T-cell (primary cell): ENCODE measurements at regions not wholly inside any gene's neighbourhood (a gene's known extent, or its start where the extent isn't known, plus 50 kb on each side); places are given as distances from the start of the nearest gene placed in this dataset.

Source experiments
- ATAC-seq, 4 experiments: fragments of 200-7000 bp in 3 of 4; fragments of 150-1000 bp in 1 of 4; cut with Tn5 transposase; replicated peaks in 1 of 4; 1 replicate in 3 of 4; 2 replicates in 1 of 4; pipeline ENCODE4 v1.10.0; 2021; ENCODE audit warnings: moderate library complexity in 3 of 4, mild to moderate bottlenecking in 2 of 4, moderate number of reproducible peaks in 1 of 4
- CTCF ChIA-PET, 2 donors: fragments of 300-600 bp; sonication (Branson Sonifier 250); formaldehyde crosslinking; loops; one replicate each; lab custom pipeline; 2022; ENCODE audit warnings: antibody characterized with exemption in 2 of 2; lab: Charles Lee
- POLR2A ChIA-PET, 2 donors: fragments of 300-600 bp; sonication (Branson Sonifier 250); formaldehyde crosslinking; loops; one replicate each; lab custom pipeline; 2022; ENCODE audit warnings: antibody characterized with exemption in 2 of 2; lab: Charles Lee
- DNase-seq, 35 experiments: peaks; one replicate each; pipeline versions ENCODE4 v3.0.0 to v3.0.0-alpha.2; 2013 to 2023
- H3K27ac ChIP-seq: one replicate; pipeline ENCODE4 v1.5.1; 2013; ENCODE audit warnings: low read length
- H3K27me3 ChIP-seq, 2 experiments: replicated peaks in 1 of 2; 1 replicate in 1 of 2; 2 replicates in 1 of 2; pipeline versions ENCODE4 v1.6.1 to v1.7.0; 2013; ENCODE audit warnings: low read length in 1 of 2, mixed read lengths in 1 of 2; ENCODE audit not compliant: control insufficient read depth in 2 of 2, insufficient read depth in 2 of 2; ENCODE audit errors: extremely low read depth in 1 of 2
- H3K36me3 ChIP-seq, 2 donors: 1 replicate in 1 of 2; 2 replicates in 1 of 2; pipeline versions ENCODE4 v1.6.1 to v1.7.0; 2013; ENCODE audit warnings: low read length in 1 of 2; ENCODE audit not compliant: control insufficient read depth in 2 of 2, insufficient read depth in 1 of 2; ENCODE audit errors: extremely low read depth in 1 of 2
- H3K4me1 ChIP-seq, 2 experiments: 1 replicate in 1 of 2; 2 replicates in 1 of 2; pipeline versions ENCODE4 v1.6.1 to v1.7.0; 2013; ENCODE audit warnings: low read length in 2 of 2, mixed read lengths in 1 of 2; ENCODE audit not compliant: insufficient read depth in 2 of 2, control insufficient read depth in 1 of 2; ENCODE audit errors: extremely low read depth in 1 of 2
- H3K4me3 ChIP-seq, 2 donors: 1 replicate in 1 of 2; 2 replicates in 1 of 2; pipeline versions ENCODE4 v1.5.1 to v1.7.0; 2013; ENCODE audit warnings: mild to moderate bottlenecking in 2 of 2, low read length in 1 of 2, moderate library complexity in 1 of 2; ENCODE audit not compliant: control insufficient read depth in 1 of 2; ENCODE audit errors: extremely low read depth in 1 of 2
- H3K9me3 ChIP-seq: 2 replicates; pipeline ENCODE4 v1.7.0; 2013
- H3K27ac Mint-ChIP-seq, 2 donors: one replicate each; pipeline ENCODE4 v1.8.0; 2020 to 2021; ENCODE audit warnings: mild to moderate bottlenecking in 2 of 2, mixed read lengths in 2 of 2
- H3K27me3 Mint-ChIP-seq, 2 donors: one replicate each; pipeline ENCODE4 v1.8.0; 2021 to 2022; ENCODE audit warnings: mixed read lengths in 2 of 2
- H3K36me3 Mint-ChIP-seq: one replicate; pipeline ENCODE4 v1.8.0; 2021; ENCODE audit warnings: mixed read lengths
- H3K4me1 Mint-ChIP-seq, 3 donors: one replicate each; pipeline ENCODE4 v1.8.0; 2020 to 2022; ENCODE audit warnings: mixed read lengths in 3 of 3, mild to moderate bottlenecking in 1 of 3
- H3K4me3 Mint-ChIP-seq, 3 donors: one replicate each; pipeline ENCODE4 v1.8.0; 2020 to 2022; ENCODE audit warnings: mild to moderate bottlenecking in 3 of 3, mixed read lengths in 3 of 3, moderate library complexity in 3 of 3
- H3K9me3 Mint-ChIP-seq, 3 donors: one replicate each; pipeline ENCODE4 v1.8.0; 2020 to 2022; ENCODE audit warnings: mixed read lengths in 3 of 3
- WGBS: methylation state at CpG from one replicate; pipeline ENCODE4 v1.1.5; 2013; ENCODE audit warnings: missing lambda C conversion rate; ENCODE audit not compliant: insufficient coverage; 5-methylcytosine and 5-hydroxymethylcytosine counted together

GRCh38 chr5:2254880-2255750 lies 372.4 kb upstream of the IRX4 start:
- Mint-ChIP-seq H3K4me1 (peaks cover 0 to 6% (median 2%) of the 10 kb centered on the region in 3 donors), H3K27ac (no peak overlapping the region), H3K27me3 (no peaks in the 10 kb centered on the region), H3K36me3 (no peaks in the 10 kb centered on the region), H3K9me3 (no peaks in the 10 kb centered on the region), H3K4me3 (no peak overlapping the region)
- Histone ChIP-seq H3K27ac (no peak overlapping the region), H3K36me3 (no peaks in the 10 kb centered on the region), H3K27me3 (peaks cover 0 to 20% of the 10 kb centered on the region in 2 experiments), H3K4me3 (no peak overlapping the region), H3K4me1 (no peaks in the 10 kb centered on the region), H3K9me3 (no peaks in the 10 kb centered on the region)
- ATAC-seq (no peak), DNase-seq (no peak)
- ChIA-PET CTCF (no interaction called here), POLR2A (no interaction called here)
- 83% methylated on average over 11 of the region's 22 CpGs for WGBS

- no peak for ATAC-seq
- Mint-ChIP-seq H3K4me1 (peaks cover 0 to 6% (median 2%) of the 10 kb centered on the region in 3 donors), H3K27me3 (no peaks in the 10 kb centered on the region), H3K4me3 (no peak overlapping the region), H3K36me3 (no peaks in the 10 kb centered on the region), H3K27ac (no peak overlapping the region), H3K9me3 (no peaks in the 10 kb centered on the region)
- POLR2A ChIA-PET: no interaction called here
- WGBS: no CpG with 5 or more reads among the region's 3 CpGs
- H3K27ac ChIP-seq: no peak overlapping the region
- no peak for DNase-seq
- CTCF ChIA-PET: no interaction called here
- H3K4me3 ChIP-seq: no peak overlapping the region
- no peaks in the 10 kb centered on the region for H3K9me3 ChIP-seq
- H3K4me1 ChIP-seq: no peaks in the 10 kb centered on the region
- H3K36me3 ChIP-seq: no peaks in the 10 kb centered on the region
- peaks cover 0 to 20% of the 10 kb centered on the region in 2 experiments for H3K27me3 ChIP-seq
Observed at GRCh38 chr5:2254406-2254805, 371.7 kb upstream of the IRX4 start.

- ChIA-PET CTCF (no interaction called here), POLR2A (no interaction called here)
- ATAC-seq (no peak), DNase-seq (no peak)
- WGBS: 83% methylated on average over 1 of the region's 19 CpGs
- H3K4me3 Mint-ChIP-seq: no peak overlapping the region
- Histone ChIP-seq H3K9me3 (no peaks in the 10 kb centered on the region), H3K27me3 (peaks cover 0 to 21% of the 10 kb centered on the region in 2 experiments), H3K36me3 (no peaks in the 10 kb centered on the region), H3K4me1 (no peaks in the 10 kb centered on the region), H3K27ac (no peak overlapping the region), H3K4me3 (no peak overlapping the region)
- peaks cover 0 to 6% (median 2%) of the 10 kb centered on the region in 3 donors for H3K4me1 Mint-ChIP-seq
- H3K27me3 Mint-ChIP-seq: peaks cover 0 to under 1% of the 10 kb centered on the region in 2 donors
- H3K27ac Mint-ChIP-seq: no peak overlapping the region
- H3K9me3 Mint-ChIP-seq: peaks cover 0 to 4% (median under 1%) of the 10 kb centered on the region in 3 donors
- no peaks in the 10 kb centered on the region for H3K36me3 Mint-ChIP-seq
Observed at GRCh38 chr5:2253040-2253975, 370.6 kb upstream of the IRX4 start.

GRCh38 chr5:2251751-2252150 lies 369.0 kb upstream of the IRX4 start:
- no peaks in the 10 kb centered on the region for H3K36me3 Mint-ChIP-seq
- H3K27ac ChIP-seq: no peak overlapping the region
- peaks cover 0 to 6% (median 2%) of the 10 kb centered on the region in 3 donors for H3K4me1 Mint-ChIP-seq
- no peak overlapping the region for H3K27ac Mint-ChIP-seq
- ChIA-PET POLR2A (no interaction called here), CTCF (no interaction called here)
- no peak for DNase-seq
- H3K36me3 ChIP-seq: no peaks in the 10 kb centered on the region
- ATAC-seq: no peak
- no peaks in the 10 kb centered on the region for H3K4me1 ChIP-seq
- WGBS: 67% methylated on average over 7 of the region's 10 CpGs
- no peaks in the 10 kb centered on the region for H3K9me3 ChIP-seq
- peaks cover 0 to 15% of the 10 kb centered on the region in 2 experiments for H3K27me3 ChIP-seq
- no peak overlapping the region for H3K4me3 Mint-ChIP-seq
- no peak overlapping the region for H3K4me3 ChIP-seq
- peaks cover 0 to 4% of the 10 kb centered on the region in 2 donors for H3K27me3 Mint-ChIP-seq
- H3K9me3 Mint-ChIP-seq: peaks cover 2 to 12% (median 10%) of the 10 kb centered on the region in 3 donors

GRCh38 chr5:2251298-2251697 lies 368.6 kb upstream of the IRX4 start:
- ATAC-seq (no peak), DNase-seq (no peak)
- Histone ChIP-seq H3K4me3 (no peak overlapping the region), H3K36me3 (no peaks in the 10 kb centered on the region), H3K4me1 (no peaks in the 10 kb centered on the region), H3K27ac (no peak overlapping the region), H3K27me3 (peaks cover 0 to 11% of the 10 kb centered on the region in 2 experiments), H3K9me3 (no peaks in the 10 kb centered on the region)
- Mint-ChIP-seq H3K4me1 (peaks cover 0 to 6% (median 2%) of the 10 kb centered on the region in 3 donors), H3K9me3 (peaks cover 2 to 13% (median 10%) of the 10 kb centered on the region in 3 donors), H3K27ac (no peak overlapping the region), H3K27me3 (peaks cover 0 to 4% of the 10 kb centered on the region in 2 donors), H3K4me3 (no peak overlapping the region), H3K36me3 (no peaks in the 10 kb centered on the region)
- ChIA-PET POLR2A (no interaction called here), CTCF (no interaction called here)
- WGBS: 58% methylated on average over 4 of the region's 7 CpGs

GRCh38 chr5:2250365-2250950 lies 367.7 kb upstream of the IRX4 start:
- ChIA-PET CTCF (no interaction called here), POLR2A (no interaction called here)
- 90% methylated on average over 9 of the region's 12 CpGs for WGBS
- H3K36me3 Mint-ChIP-seq: no peaks in the 10 kb centered on the region
- no peak overlapping the region for H3K27ac ChIP-seq
- peaks cover 0 to 4% of the 10 kb centered on the region in 2 donors for H3K27me3 Mint-ChIP-seq
- peaks cover 0 to 6% (median 2%) of the 10 kb centered on the region in 3 donors for H3K4me1 Mint-ChIP-seq
- no peak for ATAC-seq
- H3K4me1 ChIP-seq: no peaks in the 10 kb centered on the region
- H3K9me3 Mint-ChIP-seq: peaks cover 2 to 13% (median 10%) of the 10 kb centered on the region in 3 donors
- H3K4me3 Mint-ChIP-seq: no peak overlapping the region
- peaks cover 0 to 8% of the 10 kb centered on the region in 2 experiments for H3K27me3 ChIP-seq
- DNase-seq: no peak
- H3K4me3 ChIP-seq: no peak overlapping the region
- H3K27ac Mint-ChIP-seq: no peak overlapping the region
- H3K9me3 ChIP-seq: no peaks in the 10 kb centered on the region
- H3K36me3 ChIP-seq: no peaks in the 10 kb centered on the region
